Left kidney (tissue), 1 donor: ENCODE measurements at regions not wholly inside any gene's neighbourhood (a gene's known extent, or its start where the extent isn't known, plus 50 kb on each side); places are given as distances from the start of the nearest gene placed in this dataset.

Source experiments
- DNase-seq: peaks from one replicate; pipeline ENCODE4 v3.0.0-alpha.2; 2013

GRCh38 chr9:134275375-134275774 is 50.9 kb upstream of the RXRA start:
- DNase-seq = no peak

- no peak for DNase-seq
Measured at GRCh38 chr9:134276453-134277245, 49.6 kb upstream of the RXRA start.
